DOHH2 (cell line): ENCODE measurements at regions not wholly inside any gene's neighbourhood (a gene's known extent, or its start where the extent isn't known, plus 50 kb on each side); places are given as distances from the start of the nearest gene placed in this dataset.
A peak's percentile ranks its signal among the peaks of the same experiment; 100 is the strongest.

ENCODE experiments used
- H3F3A ChIP-seq: fragments of 200-600 bp; sonication (generic), shearing (Covaris generic); 2 replicates; pipeline ENCODE4 v1.6.0; 2016; ENCODE audit warnings: antibody characterized with exemption, mild to moderate bottlenecking; ENCODE audit not compliant: control insufficient read depth, insufficient read depth
- H3K27ac ChIP-seq: fragments of 200-600 bp; sonication (generic); 2 replicates; pipeline ENCODE4 v1.5.1; 2014; ENCODE audit warnings: low read depth, mild to moderate bottlenecking, low read length, moderate library complexity
- H3K27me3 ChIP-seq: fragments of 200-600 bp; sonication (generic); 2 replicates; pipeline ENCODE4 v1.6.1; 2014; ENCODE audit warnings: mild to moderate bottlenecking, low read length, mixed read lengths; ENCODE audit not compliant: control insufficient read depth
- H3K36me3 ChIP-seq: fragments of 200-600 bp; sonication (generic); 2 replicates; pipeline ENCODE4 v1.6.1; 2014; ENCODE audit warnings: mild to moderate bottlenecking, low read length, moderate library complexity, mixed read lengths; ENCODE audit not compliant: control insufficient read depth
- H3K4me1 ChIP-seq: fragments of 200-600 bp; sonication (generic); 2 replicates; pipeline ENCODE4 v1.6.1; 2014; ENCODE audit warnings: mild to moderate bottlenecking, low read length, mixed read lengths; ENCODE audit not compliant: control insufficient read depth
- H3K4me2 ChIP-seq: fragments of 200-600 bp; sonication (generic); 2 replicates; pipeline ENCODE4 v1.6.0; 2014; ENCODE audit warnings: mild to moderate bottlenecking, low read length, moderate library complexity
- H3K4me3 ChIP-seq: fragments of 200-600 bp; sonication (generic); 2 replicates; pipeline ENCODE4 v1.5.1; 2014; ENCODE audit warnings: mild to moderate bottlenecking, low read length, mixed read lengths
- H3K79me2 ChIP-seq: fragments of 200-600 bp; sonication (generic); 2 replicates; pipeline ENCODE4 v1.6.1; 2014; ENCODE audit warnings: mild to moderate bottlenecking, low read length, mixed read lengths; ENCODE audit not compliant: control insufficient read depth
- H3K9me2 ChIP-seq: fragments of 200-600 bp; sonication (generic); replicated peaks from 2 replicates; pipeline ENCODE4 v1.6.1; 2014; ENCODE audit warnings: mild to moderate bottlenecking, low read length, mixed read lengths; ENCODE audit not compliant: control insufficient read depth
- H3K9me3 ChIP-seq: fragments of 200-600 bp; sonication (generic); 2 replicates; pipeline ENCODE4 v1.6.1; 2014; ENCODE audit warnings: antibody characterized with exemption, low read length, mixed read lengths; ENCODE audit not compliant: control insufficient read depth, insufficient read depth
- H4K20me1 ChIP-seq: fragments of 200-600 bp; sonication (generic); 2 replicates; pipeline ENCODE4 v1.6.0; 2014; ENCODE audit warnings: low read depth, mild to moderate bottlenecking, antibody characterized with exemption, low read length, moderate library complexity; ENCODE audit not compliant: control insufficient read depth, insufficient read depth
- EZH2phosphoT487 ChIP-seq: fragments of 200-600 bp; sonication (generic); IDR thresholded peaks from 2 replicates; pipeline ENCODE4 v1.6.1; 2017; ENCODE audit warnings: borderline replicate concordance, mild to moderate bottlenecking, antibody characterized with exemption, low read length, moderate library complexity, mixed read lengths
- TF ChIP-seq, protein P1 (sequence below): fragments of 200-600 bp; sonication (generic); IDR thresholded peaks from one replicate; pipeline ENCODE4 v1.5.1; 2014; ENCODE audit warnings: antibody characterized with exemption, mild to moderate bottlenecking, low read depth, low read length; ENCODE audit not compliant: poor library complexity, severe bottlenecking

- Histone ChIP-seq H3K4me2 (peak overlapping the region; percentile 89), H3K27me3 (no peaks in the 10 kb centered on the region), H3F3A (peaks cover 13% of the 10 kb centered on the region), H3K36me3 (peaks cover 59% of the 10 kb centered on the region), H3K9me3 (no peaks in the 10 kb centered on the region), H3K9me2 (no peaks in the 10 kb centered on the region), H3K4me1 (peaks cover 36% of the 10 kb centered on the region), H4K20me1 (peaks cover 5% of the 10 kb centered on the region; the same call in 1 of the 2 replicates), H3K4me3 (peak overlapping the region; percentile 76), H3K79me2 (peaks cover 98% of the 10 kb centered on the region), H3K27ac (peak overlapping the region; percentile 93)
- TF ChIP-seq EZH2phosphoT487 = no peak
- TF ChIP-seq, protein P1, sequence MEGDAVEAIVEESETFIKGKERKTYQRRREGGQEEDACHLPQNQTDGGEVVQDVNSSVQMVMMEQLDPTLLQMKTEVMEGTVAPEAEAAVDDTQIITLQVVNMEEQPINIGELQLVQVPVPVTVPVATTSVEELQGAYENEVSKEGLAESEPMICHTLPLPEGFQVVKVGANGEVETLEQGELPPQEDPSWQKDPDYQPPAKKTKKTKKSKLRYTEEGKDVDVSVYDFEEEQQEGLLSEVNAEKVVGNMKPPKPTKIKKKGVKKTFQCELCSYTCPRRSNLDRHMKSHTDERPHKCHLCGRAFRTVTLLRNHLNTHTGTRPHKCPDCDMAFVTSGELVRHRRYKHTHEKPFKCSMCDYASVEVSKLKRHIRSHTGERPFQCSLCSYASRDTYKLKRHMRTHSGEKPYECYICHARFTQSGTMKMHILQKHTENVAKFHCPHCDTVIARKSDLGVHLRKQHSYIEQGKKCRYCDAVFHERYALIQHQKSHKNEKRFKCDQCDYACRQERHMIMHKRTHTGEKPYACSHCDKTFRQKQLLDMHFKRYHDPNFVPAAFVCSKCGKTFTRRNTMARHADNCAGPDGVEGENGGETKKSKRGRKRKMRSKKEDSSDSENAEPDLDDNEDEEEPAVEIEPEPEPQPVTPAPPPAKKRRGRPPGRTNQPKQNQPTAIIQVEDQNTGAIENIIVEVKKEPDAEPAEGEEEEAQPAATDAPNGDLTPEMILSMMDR = peak; percentile 69
These were observed 69.8 kb downstream of the KCNRG start for GRCh38 chr13:50085063-50085462.

DNA sequence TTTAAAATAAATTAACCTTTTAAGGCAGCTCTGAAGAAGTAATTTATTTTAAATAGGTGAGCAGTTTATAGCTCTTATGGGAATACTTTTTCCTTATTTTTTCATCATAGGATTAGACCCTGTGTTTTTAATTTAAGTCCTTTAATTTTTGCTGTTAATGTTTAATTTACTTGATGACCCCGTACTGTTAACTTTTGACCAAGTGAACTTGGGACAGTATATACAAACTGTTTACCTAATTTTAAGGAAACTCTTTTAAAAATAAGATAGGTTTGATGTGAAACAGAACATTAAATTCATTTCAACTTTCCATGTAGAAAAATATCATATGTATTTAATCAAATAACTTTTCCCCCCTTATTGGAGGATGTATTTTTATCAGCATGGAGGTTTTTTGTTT lies 74.4 kb downstream of the KCNRG start:
- Histone ChIP-seq H3K4me2 (no peak overlapping the region), H3F3A (peaks cover 11% of the 10 kb centered on the region), H3K4me3 (no peak overlapping the region), H4K20me1 (no peaks in the 10 kb centered on the region), H3K4me1 (peaks cover 50% of the 10 kb centered on the region), H3K27me3 (no peaks in the 10 kb centered on the region), H3K27ac (no peak overlapping the region), H3K9me2 (no peaks in the 10 kb centered on the region), H3K79me2 (peaks cover 99% of the 10 kb centered on the region), H3K9me3 (no peaks in the 10 kb centered on the region), H3K36me3 (peaks cover 40% of the 10 kb centered on the region)
- TF ChIP-seq, protein P1 = no peak

DNA sequence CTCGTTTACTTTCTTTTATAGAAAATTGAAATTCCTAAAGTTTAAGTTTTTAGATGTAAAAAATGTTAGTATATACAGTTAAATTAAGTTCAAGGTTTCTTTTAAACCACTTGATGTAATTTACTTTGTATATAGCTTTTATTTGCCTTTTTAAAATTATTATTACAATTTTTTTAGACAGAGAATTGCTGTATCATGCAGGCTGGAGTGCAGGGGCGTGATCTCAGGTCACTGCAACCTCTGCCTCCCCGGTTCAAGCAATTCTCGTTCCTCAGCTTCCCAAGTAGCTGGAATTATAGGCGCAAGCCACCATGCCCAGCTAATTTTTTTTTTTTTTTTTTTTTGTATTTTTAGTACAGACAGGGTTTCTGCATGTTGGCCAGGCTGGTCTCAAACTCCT lies 75.0 kb downstream of the KCNRG start:
- H3K4me3 ChIP-seq = no peak overlapping the region
- no peak for TF ChIP-seq EZH2phosphoT487
- TF ChIP-seq, protein P1 = no peak
- no peaks in the 10 kb centered on the region for H3K9me2 ChIP-seq
- H3K9me3 ChIP-seq = no peaks in the 10 kb centered on the region
- H3F3A ChIP-seq = peaks cover 14% of the 10 kb centered on the region
- H4K20me1 ChIP-seq = no peaks in the 10 kb centered on the region
- peaks cover 99% of the 10 kb centered on the region for H3K79me2 ChIP-seq
- H3K4me1 ChIP-seq = peaks cover 44% of the 10 kb centered on the region
- no peak overlapping the region for H3K4me2 ChIP-seq
- H3K27me3 ChIP-seq = no peaks in the 10 kb centered on the region
- no peak overlapping the region for H3K27ac ChIP-seq
- H3K36me3 ChIP-seq = peaks cover 41% of the 10 kb centered on the region
